ENCODE measurements at regions not wholly inside any gene's neighbourhood (a gene's known extent, or its start where the extent isn't known, plus 50 kb on each side); places are given as distances from the start of the nearest gene placed in this dataset.
"Not testable (repeated sequence)": the region's sequence is repeated elsewhere in the genome, so short reads cannot be mapped to it uniquely, and the experiment has no call there.

DNA sequence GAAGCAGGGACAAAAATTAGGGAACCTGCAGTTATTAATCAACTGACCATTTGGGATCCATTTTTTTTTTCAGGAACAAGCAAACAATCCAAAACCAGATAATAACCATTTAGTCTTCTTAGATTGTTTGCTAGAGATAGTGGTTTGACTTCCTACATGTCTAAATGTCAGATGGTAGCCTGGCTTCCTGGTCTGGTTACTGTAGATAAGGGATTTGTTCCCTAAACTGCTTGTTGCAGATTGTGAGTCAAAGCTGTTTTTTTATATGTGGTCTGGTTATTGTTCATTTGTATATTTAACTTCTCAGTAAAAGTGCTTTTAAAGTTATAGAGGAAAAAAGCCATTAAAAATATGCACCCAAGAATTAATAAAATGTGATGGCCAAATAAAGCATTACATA lies 921.0 kb downstream of the PRIM2 start:
- H3K9me3 ChIP-seq (ENCODE audit: low read depth, low read length); H3K27me3 ChIP-seq (ENCODE audit: insufficient read depth, low read length); H3K4me3 ChIP-seq (ENCODE audit: low read length); H3K4me1 ChIP-seq (ENCODE audit: insufficient read depth, low read length): not testable (repeated sequence)

DNA sequence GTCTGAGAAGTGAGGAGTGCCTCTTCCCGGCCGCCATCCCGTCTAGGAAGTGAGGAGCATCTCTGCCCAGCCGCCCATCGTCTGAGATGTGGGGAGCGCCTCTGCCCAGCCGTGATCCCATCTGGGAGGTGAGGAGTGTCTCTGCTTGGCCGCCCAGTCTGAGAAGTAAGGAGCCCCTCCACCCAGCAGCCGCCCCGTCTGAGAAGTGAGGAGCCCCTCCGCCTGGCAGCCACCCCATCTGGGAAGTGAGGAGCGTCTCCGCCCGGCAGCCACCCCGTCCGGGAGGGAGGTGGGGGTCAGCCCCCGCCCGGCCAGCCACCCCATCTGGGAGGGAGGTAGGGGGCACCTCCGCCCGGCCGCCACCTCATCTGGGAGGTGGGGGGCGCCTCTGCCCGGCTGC lies 940.2 kb downstream of the PRIM2 start:
- H3K4me3 ChIP-seq (ENCODE audit: low read length); H3K4me1 ChIP-seq (ENCODE audit: insufficient read depth, low read length); H3K27me3 ChIP-seq (ENCODE audit: insufficient read depth, low read length); H3K9me3 ChIP-seq (ENCODE audit: low read depth, low read length): not testable (repeated sequence)

DNA sequence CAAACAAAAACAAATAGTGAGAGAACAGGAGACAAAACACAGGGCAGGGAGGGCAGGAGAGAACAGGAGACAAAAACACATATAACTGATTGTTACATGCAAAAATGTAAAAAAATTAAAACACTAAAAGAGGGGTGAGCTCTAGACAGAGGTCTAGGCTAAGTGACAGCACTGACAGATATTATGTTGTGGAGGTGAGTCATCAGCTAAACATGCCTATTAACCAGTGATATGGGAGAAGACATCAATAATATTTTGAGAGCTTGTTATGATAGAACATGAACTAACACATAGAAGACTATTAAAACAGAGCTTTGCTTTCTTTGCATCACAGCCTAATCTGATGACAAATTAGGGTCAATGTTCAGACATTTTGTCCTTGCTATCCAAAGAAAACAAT lies 972.7 kb downstream of the PRIM2 start:
- no peak overlapping the region for H3K4me3 ChIP-seq (ENCODE audit: low read length)
- no peaks in the 10 kb centered on the region for H3K4me1 ChIP-seq (ENCODE audit: insufficient read depth, low read length)
- peaks cover 4% of the 10 kb centered on the region for H3K9me3 ChIP-seq (ENCODE audit: low read depth, low read length)

DNA sequence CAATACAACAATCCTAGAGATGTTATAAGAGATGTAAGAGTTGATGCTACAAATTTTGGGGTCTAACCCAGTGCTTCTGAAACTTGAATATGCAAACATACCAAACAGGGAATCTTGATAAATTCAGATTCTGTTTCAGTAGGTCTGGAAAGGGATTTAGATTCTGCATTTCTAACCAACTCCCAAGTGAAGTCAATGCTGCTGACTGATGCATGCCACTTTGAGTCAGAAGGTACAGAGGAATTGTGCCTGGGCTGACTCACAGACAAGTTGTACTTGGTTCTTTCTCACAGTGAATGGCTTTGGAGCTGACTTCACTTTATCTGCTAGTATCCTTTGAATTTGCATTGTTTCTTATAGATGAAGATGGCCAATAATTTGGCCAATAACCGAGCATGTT lies 973.9 kb downstream of the PRIM2 start:
- H3K4me1 ChIP-seq (ENCODE audit: insufficient read depth, low read length); H3K27me3 ChIP-seq (ENCODE audit: insufficient read depth, low read length); H3K4me3 ChIP-seq (ENCODE audit: low read length); H3K9me3 ChIP-seq (ENCODE audit: low read depth, low read length): not testable (repeated sequence)

More for the DNA sequence above, 972.7 kb downstream of the PRIM2 start:
- no peaks in the 10 kb centered on the region for H3K27me3 ChIP-seq (ENCODE audit: insufficient read depth, low read length)

DNA sequence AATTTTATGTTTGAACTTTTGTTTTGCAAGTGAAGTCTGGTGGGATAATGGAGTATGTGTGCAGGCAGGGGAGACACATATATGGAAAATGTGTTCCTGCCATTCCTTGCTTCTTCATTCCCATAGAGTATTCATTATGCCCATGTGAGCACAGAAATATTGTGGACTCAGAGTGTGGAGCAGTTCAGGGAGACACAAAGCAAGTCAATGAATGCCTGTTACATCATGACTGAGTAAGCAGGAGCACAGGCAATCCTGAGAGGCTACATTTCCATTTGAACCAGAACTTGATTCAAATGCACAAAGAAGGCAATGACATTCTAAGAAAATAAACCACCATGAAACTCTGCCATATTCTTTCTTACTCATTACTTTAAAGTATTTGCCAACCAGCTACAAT lies 990.5 kb downstream of the PRIM2 start:
- H3K4me3 ChIP-seq (ENCODE audit: low read length); H3K27me3 ChIP-seq (ENCODE audit: insufficient read depth, low read length); H3K9me3 ChIP-seq (ENCODE audit: low read depth, low read length); H3K4me1 ChIP-seq (ENCODE audit: insufficient read depth, low read length): not testable (repeated sequence)

DNA sequence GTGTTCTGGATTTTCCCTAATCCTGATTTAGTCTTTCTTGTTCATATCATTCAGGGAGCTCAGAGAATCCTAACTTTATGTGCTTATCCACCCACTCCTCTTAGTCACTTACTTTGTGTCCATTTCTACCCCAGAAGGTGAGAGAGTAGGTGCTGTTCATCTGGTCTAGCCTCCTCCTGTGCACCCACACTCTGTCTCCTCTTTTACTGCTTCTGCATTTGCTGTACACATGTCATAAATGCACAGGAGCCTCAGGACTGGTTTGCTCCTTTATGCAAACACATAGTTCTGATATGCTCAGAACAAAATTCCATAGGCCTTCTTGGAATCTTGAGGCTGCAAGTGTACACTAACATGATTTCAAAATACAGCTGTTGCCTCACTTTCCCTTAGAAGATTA lies 1014.7 kb downstream of the PRIM2 start:
- not testable (repeated sequence) for H3K27me3 ChIP-seq (ENCODE audit: insufficient read depth, low read length); H3K9me3 ChIP-seq (ENCODE audit: low read depth, low read length); H3K4me3 ChIP-seq (ENCODE audit: low read length); H3K4me1 ChIP-seq (ENCODE audit: insufficient read depth, low read length)

DNA sequence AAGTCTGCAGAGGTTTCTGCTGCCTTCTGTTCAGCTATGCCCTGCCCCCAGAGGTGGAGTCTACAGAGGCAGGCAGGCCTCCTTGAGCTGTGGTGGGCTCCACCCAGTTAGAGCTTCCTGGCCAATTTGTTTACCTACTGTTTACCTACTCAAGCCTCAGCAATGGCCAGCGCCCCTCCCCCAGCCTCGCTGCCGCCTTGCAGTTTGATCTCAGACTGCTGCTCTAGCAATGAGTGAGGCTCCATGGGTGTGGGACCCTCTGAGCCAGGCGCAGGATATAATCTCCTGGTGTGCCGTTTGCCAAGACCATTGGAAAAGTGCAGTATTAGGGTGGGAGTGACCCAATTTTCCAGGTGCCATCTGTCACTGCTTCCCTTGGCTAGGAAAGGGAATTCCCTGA lies 1024.9 kb downstream of the PRIM2 start:
- not testable (repeated sequence) for H3K27me3 ChIP-seq (ENCODE audit: insufficient read depth, low read length)

DNA sequence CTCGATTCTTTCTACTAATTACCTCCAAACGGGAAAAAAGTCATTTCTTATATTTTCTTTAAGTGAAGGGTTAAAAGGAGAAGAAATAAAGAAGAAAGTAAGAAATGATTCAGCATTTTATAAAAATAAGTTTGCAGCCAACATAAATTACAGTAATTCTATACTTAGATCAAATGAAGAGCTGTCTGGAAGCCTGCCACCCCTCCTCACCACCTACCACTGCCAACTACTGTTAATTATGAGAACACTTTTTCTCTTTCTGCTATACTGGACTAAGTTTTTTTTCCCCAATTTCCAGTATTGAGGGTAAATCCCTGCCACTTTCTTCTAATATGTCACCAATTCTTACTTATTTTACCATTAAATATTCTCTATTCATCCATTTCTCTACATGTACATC lies 1030.1 kb downstream of the PRIM2 start:
- H3K4me1 ChIP-seq (ENCODE audit: insufficient read depth, low read length); H3K4me3 ChIP-seq (ENCODE audit: low read length); H3K9me3 ChIP-seq (ENCODE audit: low read depth, low read length); H3K27me3 ChIP-seq (ENCODE audit: insufficient read depth, low read length): not testable (repeated sequence)

More for the DNA sequence above, 1024.9 kb downstream of the PRIM2 start:
- not testable (repeated sequence) for H3K4me3 ChIP-seq (ENCODE audit: low read length); H3K4me1 ChIP-seq (ENCODE audit: insufficient read depth, low read length); H3K9me3 ChIP-seq (ENCODE audit: low read depth, low read length)

DNA sequence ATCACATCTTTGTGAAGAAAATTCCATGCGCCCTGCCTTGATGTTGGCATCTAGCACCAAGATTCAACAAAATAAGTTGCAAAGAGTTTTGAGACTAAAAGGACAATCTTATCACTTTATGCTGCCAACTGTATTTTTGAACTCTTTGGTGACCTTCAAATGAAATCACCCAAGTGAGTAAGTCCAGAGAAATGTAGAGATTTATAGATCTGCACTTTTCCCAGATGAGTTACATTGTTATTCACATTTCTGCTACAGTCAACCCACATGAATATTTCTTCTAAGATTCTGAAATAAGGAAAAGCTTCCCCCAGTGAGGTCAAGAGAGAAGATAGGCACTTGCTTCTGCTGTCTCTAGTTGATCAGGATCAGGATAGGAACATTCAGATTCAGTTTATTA lies 1034.2 kb downstream of the PRIM2 start:
- not testable (repeated sequence) for H3K4me3 ChIP-seq (ENCODE audit: low read length); H3K9me3 ChIP-seq (ENCODE audit: low read depth, low read length); H3K27me3 ChIP-seq (ENCODE audit: insufficient read depth, low read length); H3K4me1 ChIP-seq (ENCODE audit: insufficient read depth, low read length)

DNA sequence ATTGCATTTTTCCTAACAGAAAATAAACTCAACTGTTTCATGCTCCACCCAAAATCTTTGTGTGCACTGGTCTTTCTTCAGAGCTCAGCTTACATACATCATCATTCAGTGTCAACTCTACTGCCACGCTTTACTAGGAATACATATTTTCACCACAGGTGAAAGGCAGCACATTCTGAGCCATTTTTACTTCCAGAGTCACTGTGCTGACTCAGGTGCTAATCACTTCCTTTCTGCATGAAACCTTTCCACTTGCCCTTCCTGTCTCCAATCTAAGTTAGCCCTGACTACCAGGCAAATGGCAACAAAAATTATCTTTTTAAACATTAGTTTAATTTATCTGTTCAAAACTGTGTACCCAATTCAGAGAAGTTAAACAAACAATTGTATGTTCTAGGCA lies 1041.0 kb downstream of the PRIM2 start:
- H3K4me1 ChIP-seq (ENCODE audit: insufficient read depth, low read length); H3K27me3 ChIP-seq (ENCODE audit: insufficient read depth, low read length); H3K9me3 ChIP-seq (ENCODE audit: low read depth, low read length); H3K4me3 ChIP-seq (ENCODE audit: low read length): not testable (repeated sequence)

DNA sequence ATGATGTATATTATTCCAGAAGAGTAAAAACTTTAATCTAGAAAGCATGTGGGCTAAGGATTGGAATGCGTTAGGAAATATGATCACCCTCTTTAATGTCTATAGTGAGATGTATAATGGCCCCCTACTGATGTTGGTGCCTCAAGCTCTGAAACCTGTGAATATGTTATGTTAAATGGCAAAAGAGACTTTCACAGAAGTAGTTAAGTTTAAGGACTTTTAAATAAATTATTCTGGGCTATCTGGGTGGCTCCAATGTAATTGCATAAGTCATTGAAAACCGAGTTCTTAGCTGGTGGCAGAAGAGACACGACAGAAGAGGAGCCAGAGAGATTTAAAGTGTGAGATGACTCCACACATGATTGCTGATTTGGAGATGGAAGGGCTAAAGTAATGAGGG lies 1048.4 kb downstream of the PRIM2 start:
- not testable (repeated sequence) for H3K4me1 ChIP-seq (ENCODE audit: insufficient read depth, low read length); H3K4me3 ChIP-seq (ENCODE audit: low read length); H3K27me3 ChIP-seq (ENCODE audit: insufficient read depth, low read length); H3K9me3 ChIP-seq (ENCODE audit: low read depth, low read length)

DNA sequence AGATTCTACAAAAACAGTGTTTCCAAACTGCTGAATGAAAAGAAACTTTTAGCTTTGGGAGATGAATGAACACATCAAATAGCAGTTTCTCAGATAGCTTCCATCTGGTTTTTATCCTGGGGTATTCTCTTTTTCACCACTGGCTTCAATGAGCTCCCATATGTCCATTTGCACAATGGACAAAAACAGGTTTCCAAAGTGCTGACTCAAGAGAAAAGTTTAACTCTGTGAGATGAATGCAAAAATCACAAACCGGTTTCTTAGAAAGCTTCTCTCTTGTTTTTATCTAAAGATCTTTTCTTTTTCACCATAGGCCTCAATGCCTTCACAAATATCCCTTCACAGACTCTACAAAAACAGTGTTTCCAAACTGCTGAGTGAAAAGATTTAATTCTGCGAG lies 1089.2 kb downstream of the PRIM2 start:
- H3K9me3 ChIP-seq (ENCODE audit: low read depth, low read length), result peaks cover 17% of the 10 kb centered on the region
- H3K4me1 ChIP-seq (ENCODE audit: insufficient read depth, low read length); H3K27me3 ChIP-seq (ENCODE audit: insufficient read depth, low read length); H3K4me3 ChIP-seq (ENCODE audit: low read length): not testable (repeated sequence)

DNA sequence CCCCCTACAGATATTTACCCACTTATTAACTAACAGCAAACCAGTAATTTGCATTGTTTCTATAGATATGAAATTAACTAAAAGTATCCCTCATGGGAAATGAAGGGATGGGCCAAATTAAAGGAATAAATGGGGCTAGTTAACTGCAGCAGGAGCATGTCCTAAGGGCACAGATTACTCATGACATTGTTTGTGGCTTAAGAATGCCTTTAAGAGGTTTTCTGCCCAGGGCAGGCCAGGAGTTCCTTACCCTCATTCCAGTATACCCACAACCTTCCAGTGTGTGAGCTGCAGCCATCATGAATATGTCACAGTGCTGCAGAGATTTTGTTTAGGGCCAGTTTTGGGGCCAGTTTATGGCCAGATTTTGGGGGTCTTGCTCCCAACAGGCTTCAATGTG lies 1101.9 kb downstream of the PRIM2 start:
- Histone ChIP-seq H3K4me3 (ENCODE audit: low read length) (no peak overlapping the region), H3K27me3 (ENCODE audit: insufficient read depth, low read length) (no peaks in the 10 kb centered on the region), H3K4me1 (ENCODE audit: insufficient read depth, low read length) (no peaks in the 10 kb centered on the region), H3K9me3 (ENCODE audit: low read depth, low read length) (peaks cover 14% of the 10 kb centered on the region)

Data from mononuclear cell (primary cell).